ENCODE measurements at regions not wholly inside any gene's neighbourhood (a gene's known extent, or its start where the extent isn't known, plus 50 kb on each side); places are given as distances from the start of the nearest gene placed in this dataset.
"Not testable (repeated sequence)": the region's sequence is repeated elsewhere in the genome, so short reads cannot be mapped to it uniquely, and the experiment has no call there.

DNA sequence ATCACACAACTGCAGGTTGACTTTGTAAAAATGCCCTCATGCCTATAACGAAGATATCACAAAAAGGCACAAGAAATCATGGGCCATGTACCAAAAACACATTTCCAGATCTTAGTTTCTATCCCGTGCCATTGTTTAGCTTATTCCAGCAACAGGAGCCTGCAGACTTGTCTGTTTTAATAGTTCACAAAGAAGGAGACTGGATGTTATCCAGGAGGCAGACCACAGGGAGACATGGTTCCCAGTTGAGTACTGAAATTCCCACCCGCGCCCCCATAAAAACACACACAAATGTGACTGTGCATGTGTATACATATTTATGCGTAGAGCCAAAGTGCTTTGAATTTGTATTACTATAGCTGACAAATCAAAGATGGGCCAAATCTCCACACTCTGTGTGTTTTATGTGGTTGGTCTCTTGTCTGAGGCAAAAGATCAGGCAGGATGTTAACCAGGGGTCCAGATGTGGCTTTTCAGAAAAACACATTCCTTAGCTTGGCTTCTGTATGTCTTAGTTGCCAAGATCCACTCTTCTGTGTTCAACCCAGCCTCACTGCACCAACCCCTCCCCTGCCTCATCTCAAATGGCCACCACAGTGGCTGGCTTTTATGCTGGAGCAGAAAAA lies 469.2 kb upstream of the DIPK2B start:
- DNase-seq (ENCODE audit: low spot score) = no peak

DNA sequence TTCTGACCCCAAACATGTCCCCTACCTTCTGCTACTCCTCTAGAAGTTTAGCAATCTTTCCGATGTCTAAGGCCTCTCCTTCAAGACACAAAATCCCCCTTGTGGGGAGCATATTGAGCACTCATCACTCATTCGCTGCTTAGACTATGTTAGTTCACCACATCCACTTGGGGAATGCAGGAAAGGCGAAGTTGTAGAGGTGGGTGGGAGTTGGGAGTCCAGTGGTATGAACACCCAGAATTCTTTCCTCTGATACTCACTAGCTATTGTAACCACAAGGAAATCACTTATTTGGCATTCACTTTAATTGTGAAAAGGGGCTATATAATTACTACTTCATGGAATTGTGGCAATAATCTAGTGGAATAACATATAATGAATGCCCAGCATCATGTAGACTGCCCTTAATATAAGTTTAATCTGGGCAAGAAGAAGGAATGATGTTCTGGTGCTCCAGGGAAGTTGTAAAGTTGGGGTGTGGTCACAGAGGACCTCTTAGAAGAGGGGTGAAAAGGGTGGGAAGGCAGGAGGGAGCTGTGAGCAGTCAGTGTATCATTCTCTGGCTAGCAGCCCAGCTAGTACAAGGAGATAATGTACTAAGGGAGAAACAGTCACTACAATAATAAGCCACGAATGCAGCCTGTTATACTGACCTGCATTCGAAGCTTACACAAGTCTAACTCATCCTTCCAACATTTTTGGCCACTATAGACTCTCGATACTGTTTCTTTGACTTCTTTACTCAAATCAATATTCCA lies 468.2 kb upstream of the DIPK2B start:
- no peak for DNase-seq (ENCODE audit: low spot score)

DNA sequence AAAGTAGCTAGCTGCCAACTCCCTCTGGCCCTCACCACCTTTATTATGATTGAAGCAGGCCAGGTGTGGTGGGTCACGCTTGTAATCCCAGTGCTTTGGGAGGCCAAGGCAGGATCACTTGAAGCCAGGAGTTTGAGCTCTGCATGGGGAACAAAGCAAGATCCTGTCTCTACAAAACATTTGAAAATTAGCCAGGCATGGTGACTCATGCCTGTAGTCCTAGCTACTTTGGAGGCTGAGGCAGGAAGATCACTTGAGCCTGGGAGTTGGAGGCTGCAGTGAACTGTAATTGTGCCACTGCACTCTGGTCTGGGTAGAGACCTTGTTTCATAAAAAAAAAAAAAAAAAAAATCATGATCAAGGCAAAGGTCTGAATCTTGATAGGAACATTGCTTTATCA lies 467.0 kb upstream of the DIPK2B start:
- no peak for DNase-seq (ENCODE audit: low spot score)

DNA sequence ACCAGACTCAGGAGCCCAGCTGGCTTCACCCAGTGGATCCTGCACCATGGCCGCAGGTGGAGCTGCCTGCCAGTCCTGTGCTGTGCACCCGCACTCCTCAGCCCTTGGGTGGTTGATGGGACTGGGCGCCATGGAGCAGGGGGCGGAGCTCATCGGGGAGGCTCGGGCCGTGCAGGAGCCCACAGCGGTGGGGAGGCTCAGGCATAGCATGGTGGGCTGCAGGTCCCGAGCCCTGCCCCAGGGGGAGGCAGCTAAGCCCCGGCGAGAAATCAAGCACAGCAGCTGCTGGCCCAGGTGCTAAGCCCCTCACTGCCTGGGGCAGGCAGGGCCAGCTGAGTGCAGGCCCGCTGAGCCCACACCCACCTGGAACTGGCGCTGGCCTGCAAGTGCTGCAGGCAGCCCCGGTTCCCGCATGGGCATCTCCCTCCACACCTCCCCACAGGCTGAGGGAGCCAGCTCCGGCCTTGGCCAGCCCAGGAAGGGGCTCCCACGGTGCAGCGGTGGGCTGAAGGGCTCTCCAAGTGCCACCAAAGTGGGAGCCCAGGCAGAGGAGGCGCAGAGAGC lies 464.1 kb upstream of the DIPK2B start:
- DNase-seq (ENCODE audit: low spot score) = no peak

DNA sequence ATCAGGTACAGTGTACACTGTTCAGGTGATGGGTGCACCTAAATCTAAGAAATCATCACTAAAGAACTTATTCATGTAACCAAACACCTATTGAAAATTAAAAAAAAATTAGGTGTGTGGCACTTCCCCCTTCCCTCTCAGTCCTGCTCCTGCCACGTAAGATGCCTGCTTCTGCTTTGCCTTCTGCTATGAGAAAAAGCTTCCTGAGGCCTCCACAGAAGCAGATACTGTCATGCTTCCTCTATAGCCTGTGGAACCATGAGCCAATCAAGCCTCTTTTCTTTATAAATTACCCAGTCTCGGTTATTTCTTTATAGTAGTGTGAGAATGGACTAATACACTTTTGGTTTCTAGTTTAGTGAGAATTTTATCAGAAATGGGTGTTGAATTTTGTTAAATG lies 459.8 kb upstream of the DIPK2B start:
- DNase-seq (ENCODE audit: low spot score) = no peak

DNA sequence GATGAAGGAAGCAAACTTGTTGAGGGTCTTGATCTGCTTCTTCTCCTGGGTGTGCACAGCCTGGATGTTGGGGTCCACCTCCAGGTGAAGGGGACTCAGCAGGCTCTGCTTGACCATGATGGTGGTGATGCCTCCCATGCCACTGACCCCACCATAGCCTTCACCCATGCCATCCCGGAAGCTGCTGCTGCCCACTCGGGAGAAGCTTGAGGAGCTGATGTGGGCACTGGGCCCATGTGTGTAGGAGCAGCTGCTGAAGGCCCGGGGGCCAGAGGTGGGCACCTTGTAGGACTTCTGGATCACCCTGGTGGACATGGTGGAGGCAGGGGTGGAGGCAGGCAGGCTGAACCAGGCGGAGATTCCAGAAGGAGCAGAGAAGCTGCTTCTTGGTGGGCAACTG lies 432.7 kb upstream of the DIPK2B start:
- no peak for DNase-seq (ENCODE audit: low spot score)

DNA sequence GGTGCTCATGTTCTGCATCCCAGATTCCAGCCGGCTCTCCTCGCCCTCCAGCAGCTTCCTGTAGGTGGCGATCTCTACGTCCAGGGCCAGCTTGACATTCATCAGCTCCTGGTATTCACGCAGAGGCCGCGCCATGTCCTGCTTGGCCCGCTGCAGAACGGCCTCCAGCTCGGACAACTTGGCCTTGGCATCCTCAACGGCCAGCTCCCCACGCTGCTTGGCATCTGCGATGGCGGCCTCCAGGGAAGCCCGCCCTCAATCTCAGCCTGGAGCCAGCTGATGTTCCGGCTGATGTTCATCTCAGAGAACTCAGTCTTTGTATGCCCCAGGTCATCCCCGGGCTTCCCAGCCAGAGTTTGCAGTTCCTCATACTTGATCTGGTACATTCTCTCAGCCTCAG lies 431.8 kb upstream of the DIPK2B start:
- DNase-seq (ENCODE audit: low spot score) = no peak

DNA sequence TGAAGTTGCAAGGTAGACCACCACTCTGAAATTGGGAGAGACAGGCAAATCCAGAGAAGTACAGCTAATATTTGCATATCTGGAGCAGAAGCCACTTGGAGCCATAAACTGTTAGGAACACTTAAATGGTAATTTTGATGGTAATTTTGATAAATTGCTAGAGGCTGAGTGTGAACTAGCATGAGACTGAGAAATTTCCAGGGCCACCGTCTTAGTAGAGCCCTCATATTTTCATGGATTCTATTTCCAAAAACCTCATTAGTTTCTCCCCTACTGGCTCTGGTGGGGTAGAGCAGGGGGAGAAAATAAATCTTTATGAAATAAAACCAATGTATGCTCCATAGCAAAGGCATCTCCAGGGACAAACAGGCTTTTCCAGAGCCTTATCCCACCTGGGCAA lies 429.4 kb upstream of the DIPK2B start:
- DNase-seq (ENCODE audit: low spot score) = no peak

DNA sequence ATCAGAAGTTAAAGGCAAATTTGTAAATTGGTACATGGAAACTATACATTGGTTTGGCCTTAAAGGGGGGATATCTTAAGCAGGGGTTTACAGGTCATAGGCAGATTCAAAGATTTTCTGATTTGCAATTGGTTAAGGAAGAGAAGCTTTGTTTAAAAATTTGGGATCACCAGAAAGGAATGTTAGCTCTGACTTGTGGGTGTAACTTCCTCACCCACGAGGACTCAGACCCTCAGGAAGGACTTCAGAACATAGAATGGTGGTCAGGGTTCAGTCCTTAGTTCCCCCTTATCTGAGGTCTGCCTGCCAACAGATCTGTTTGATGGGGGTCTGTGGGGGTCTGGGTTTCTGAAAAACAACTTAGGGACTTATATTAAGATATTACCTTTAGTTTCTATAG lies 427.4 kb upstream of the DIPK2B start:
- no peak for DNase-seq (ENCODE audit: low spot score)

DNA sequence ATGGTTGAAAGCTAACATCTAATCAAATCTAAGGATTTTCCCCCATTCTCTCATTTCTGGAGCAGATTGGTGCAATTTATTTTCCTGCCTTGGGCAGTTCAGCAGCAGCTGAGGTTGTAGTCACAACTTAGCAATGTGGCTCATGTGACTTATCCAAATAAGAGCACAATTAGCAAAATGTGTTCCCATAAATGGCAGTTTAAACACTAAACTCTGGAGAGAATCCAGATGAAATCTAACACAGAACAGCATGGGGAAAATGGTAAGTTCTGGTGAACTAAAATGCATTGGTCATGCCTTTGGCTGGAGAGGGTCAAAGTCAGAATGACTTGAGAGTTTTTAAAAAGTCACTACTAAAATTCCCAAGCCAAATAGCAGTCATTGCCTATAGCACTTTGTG lies 422.6 kb upstream of the DIPK2B start:
- no peak for DNase-seq (ENCODE audit: low spot score)

DNA sequence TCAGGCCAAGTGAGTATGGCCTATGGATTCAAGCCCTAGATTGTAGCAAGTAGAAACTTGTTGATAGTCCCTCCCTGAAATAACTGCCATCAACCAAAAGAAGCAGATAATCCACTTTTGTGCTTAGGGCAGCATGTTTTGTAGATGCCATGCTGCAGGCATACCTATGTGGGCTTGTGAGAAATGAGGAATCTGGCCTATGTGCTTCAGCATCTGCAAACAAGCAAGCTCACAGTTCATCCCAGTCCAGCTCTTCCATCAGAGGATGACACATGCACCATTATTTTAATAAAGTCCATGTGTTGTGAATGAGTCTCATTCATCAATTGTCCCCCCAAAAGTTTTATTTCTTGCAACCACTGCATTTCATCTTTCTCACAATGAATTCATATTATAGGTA lies 421.9 kb upstream of the DIPK2B start:
- DNase-seq (ENCODE audit: low spot score) = no peak

DNA sequence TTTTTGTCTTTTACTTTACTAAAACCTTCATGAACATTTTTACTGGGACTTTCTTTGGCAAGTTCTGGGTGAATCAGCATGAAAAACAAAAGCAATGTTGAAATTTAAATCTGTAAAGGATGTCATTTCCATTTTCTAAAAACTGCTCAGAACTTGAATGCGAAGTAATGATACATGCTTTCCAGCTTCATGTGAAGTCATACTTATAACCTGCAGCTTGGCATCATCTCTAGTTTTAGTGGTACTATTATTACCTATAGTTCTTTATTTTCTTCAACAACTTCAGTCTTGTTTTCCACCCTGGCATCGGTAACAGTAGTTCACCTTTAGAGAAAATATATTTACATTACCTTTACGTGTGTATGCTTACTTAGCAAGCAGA lies 421.4 kb upstream of the DIPK2B start:
- DNase-seq (ENCODE audit: low spot score) = no peak

DNA sequence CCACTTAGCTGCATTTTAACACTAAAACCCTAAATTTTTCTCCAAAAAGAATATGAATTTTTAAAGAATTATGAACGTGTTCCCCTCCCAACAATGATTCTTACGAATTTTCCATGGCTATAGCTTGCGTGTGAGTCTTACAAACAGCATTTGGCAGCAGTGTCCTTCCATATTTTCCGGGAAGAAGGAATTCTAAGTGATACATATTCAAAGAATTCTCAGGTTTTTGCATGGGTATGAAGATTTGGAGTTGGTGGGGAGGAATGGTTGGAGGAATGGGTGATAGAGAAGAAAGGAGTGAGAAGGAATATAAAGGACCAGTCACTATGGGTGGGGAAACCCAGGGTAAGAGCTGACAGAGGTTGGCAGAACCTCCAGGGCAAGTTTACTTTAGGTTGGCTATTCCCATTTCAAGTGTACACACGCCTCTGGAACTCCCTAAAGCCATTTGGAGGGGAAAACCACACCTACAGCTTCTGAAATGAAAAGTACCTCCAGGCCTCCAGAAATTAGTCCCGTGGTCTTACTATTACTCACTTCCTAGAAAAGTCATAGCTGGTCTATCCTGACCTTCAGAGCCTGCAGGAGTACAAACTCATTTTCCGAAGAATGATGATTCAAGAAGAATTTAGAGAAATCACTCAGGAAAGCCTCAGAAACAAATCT lies 420.8 kb upstream of the DIPK2B start:
- no peak for DNase-seq (ENCODE audit: low spot score)

DNA sequence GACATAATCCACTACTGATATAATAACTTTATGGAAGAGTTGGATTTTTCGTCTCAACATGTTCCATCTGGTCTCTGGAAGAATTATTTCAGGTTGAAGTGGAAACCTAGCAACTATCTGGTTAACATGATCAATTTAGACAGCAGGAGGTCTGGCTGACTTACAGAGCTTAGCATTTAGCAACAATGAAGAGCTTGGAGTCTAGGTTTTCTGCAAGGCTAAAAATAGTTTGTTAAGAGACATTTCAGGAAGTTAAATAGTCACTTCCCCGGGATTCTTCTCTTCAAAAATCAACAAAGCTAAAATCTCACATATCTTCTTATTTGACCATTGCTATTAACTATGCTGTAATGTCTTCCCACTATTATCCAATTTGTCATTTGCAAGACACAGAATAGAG lies 418.6 kb upstream of the DIPK2B start:
- no peak for DNase-seq (ENCODE audit: low spot score)

DNA sequence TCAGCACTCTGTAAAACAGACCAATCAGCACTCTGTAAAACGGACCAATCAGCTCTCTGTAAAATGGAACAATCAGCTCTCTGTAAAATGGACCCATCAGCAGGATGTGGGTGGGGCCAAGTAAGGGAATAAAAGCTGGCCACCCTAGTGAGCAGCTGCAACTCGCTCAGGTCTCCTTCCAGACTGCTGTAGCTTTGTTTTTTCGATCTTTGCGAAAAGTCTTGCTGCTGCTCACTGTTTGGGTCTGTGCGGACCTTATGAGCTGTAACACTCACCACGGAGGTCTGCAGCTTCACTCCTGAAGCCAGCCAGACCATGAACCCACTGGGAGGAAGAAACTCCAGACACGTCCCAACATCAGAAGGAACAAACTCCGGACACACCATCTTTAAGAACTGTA lies 414.9 kb upstream of the DIPK2B start:
- not testable (repeated sequence) for DNase-seq (ENCODE audit: low spot score)

DNA sequence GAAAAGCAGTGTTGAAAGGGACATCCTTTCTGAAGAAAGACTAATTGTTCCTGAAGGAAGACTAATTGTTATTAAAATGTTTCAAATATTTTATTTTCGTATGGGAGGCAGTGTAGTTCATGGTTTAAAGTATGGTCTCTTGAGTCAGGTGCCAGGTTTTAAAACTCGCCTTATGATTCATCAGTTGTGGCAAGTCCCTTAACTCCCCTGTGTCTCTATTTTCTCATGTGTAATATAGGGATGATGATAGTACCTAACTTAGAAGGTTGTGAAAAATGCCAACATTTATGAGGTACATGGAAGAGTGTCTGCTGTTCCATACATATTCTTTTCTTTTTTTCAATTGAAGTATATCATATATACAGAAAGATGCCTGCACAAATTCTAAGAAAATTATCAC lies 414.2 kb upstream of the DIPK2B start:
- DNase-seq (ENCODE audit: low spot score) = no peak

DNA sequence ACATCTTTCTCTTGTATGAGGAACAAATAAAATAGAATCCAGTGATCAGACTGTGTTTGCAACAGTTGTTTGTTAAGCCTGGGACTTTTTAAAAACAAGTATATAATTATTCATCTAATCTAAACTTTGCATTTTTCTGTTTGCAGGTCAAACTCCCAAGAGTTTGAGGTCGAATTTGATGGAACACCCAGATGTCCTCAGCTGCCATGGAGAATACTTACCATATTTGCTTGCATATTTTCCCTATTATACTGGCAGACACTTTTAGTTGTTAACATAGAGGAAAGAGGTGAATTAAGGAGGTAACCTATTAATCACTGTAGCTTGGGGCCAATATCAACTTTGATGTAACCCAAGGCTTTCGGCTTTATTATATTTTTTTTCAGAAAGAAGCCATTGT lies 401.5 kb upstream of the DIPK2B start:
- no peak for DNase-seq (ENCODE audit: low spot score)

DNA sequence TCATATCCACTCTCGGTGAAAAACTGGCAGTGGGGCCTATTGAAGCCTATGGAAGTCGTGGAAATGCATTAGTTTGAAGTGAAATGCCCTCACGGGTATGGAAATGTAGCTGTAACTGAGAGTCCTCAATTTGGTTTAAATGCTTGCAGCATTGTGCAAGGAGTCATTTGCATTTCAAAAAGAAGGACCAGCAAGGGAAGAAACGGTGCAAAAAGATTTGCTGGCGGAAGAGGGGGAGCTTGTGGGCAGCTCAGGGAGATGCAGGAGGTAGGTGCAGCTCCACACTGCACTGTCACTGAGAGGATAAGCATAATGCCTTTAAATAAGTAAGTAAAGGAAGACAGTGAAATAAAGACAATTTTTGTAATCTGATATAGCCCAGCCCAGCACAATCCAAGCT lies 400.4 kb upstream of the DIPK2B start:
- no peak for DNase-seq (ENCODE audit: low spot score)

DNA sequence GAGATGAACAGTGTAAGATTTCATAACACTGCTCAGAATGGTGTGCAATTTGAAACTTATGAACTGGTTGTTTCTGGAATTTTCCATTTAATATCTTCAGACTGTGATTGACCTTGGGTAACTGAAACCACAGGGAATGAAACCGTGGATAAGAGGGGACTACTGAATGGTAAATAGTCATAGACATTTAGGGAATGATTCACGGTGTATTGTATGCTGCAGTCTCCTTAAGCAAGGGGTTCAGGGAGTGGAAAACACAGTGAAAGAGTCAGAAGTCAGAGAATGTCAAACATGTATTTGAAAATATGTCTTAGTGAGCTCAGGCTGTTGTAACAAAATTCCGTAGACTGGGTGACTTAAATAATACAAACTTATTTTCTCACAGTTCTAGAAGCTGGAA lies 398.2 kb upstream of the DIPK2B start:
- no peak for DNase-seq (ENCODE audit: low spot score)

DNA sequence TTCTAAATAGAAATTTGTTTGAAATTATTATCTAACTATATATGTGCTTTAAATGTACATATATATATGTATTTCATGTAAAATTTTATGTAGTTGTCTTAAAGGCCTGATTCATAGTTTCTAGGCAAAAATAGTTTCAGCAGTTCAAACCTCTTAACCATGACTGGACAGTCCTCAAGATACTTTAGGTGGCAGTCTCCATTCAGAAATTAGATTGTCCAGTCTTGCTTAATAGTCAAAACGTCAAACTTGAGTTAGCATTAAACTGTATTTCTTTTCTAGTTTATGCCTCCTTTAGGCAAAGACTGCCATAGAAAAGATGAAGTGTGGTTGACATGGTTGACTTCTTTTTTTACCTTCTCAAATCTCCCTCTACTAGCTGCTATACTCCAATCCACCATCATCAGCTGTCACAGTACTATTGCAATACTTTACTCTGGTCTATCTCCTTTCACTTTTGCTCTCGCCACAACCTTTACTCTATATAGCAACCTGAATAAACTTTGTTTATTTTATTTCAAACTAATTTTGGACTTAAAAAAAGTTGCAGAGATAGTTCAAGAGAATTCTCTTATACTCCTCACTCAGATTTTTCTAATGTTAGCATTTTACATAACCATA lies 395.6 kb upstream of the DIPK2B start:
- DNase-seq (ENCODE audit: low spot score) = no peak

DNA sequence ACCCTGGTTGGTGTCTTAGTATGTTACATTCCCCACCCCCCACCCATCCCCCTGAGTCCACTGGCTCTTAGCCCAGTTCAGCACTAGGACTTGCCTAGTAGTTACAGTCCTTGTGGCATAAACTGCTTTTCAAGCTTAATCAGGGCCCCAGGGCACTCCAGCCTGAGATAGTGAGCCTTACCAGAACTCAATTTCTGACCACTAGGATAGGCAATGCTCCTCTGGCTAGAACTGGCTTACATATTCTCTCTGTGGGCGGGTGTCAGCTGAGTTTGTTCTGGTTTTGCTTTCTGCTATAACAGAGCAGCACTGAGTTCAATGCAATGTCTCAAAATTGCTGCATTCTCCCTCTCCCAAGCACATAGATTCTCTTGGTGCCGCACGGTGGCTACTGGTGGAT lies 391.4 kb upstream of the DIPK2B start:
- DNase-seq (ENCODE audit: low spot score) = no peak

DNA sequence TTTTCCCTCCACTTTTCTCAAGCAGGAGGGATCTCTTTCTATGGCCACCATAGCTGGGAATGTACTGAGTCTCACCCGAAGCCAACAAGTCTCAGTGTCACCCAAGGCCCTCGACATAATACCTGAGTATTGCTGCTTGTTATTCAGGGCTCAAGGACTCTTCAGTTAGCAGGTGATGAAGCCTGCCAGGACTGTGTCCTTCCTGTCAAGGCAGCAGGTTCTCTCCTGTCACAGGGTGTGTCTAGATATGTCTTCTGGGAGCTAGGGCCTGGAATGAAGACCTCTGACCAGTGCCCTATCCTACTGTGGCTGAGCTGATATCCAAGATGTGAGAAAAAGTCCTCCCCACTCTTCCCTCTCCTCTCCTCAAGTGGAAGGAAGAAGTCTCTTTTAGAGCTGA lies 391.0 kb upstream of the DIPK2B start:
- DNase-seq (ENCODE audit: low spot score) = no peak

DNA sequence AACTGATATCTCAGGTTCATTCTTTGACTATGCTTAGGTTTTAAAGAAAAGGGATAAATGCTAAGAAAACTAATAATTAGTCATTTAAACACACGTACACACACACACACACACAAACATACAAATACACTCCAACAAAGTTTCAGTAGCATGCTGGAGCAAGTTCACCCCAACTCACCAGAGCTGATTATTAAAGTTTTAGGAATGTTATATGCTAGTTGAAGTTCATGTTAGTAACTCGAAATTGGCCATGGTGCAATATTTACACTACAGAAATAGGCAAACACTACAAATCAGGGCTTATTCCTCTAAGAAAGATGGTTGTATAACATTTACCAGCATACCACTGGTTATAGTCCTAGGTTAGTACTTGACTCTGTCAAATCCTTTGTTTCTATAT lies 384.0 kb upstream of the DIPK2B start:
- DNase-seq (ENCODE audit: low spot score) = no peak
